K562 (cell line): ENCODE measurements at regions not wholly inside any gene's neighbourhood (a gene's known extent, or its start where the extent isn't known, plus 50 kb on each side); places are given as distances from the start of the nearest gene placed in this dataset.

Source experiments
- ATAC-seq: fragments of 200-7000 bp; cut with Tn5 transposase; 3 replicates; pipeline ENCODE4 v1.9.1; 2020; ENCODE audit warnings: moderate library complexity
- BruUV-seq: library from RNA; stranded (reverse); fragments of 400-500 nt; replicated peaks from 2 replicates; lab custom pipeline; 2021; lab: Mats Ljungman, UMichigan
- CTCF ChIA-PET: fragments of 300-600 bp; formaldehyde crosslinking; extraction: SDS; loops from one replicate; lab custom pipeline; 2021; ENCODE audit warnings: low intra/inter-chr PET ratio; lab: Yijun Ruan, JAX
- POLR2A ChIA-PET: fragments of 300-600, 350-650 bp; sonication (Branson Sonifier 250); formaldehyde crosslinking; extraction: SDS; loops from one replicate; lab custom pipeline; 2021; ENCODE audit warnings: antibody characterized with exemption, inconsistent platforms; lab: Yijun Ruan, JAX
- DNase-seq, 4 experiments: peaks; one replicate each; pipeline versions ENCODE4 v3.0.0 to v3.0.0-alpha.2; 2011 to 2018; ENCODE audit warnings: low spot score in 3 of 4, mixed read lengths in 3 of 4; ENCODE audit errors: extremely low read depth in 1 of 4
- FAIRE-seq: peaks from 2 replicates; lab custom pipeline; 2011; peaks lifted over from hg19 to GRCh38; lab: Jason Lieb, UNC
- H2AFZ ChIP-seq: 2 replicates; pipeline ENCODE4 v1.6.0; 2011; ENCODE audit warnings: low read depth, low read length, control low read depth, inconsistent platforms
- H3K27ac ChIP-seq: fragments of 200-600 bp; 3 replicates; pipeline ENCODE4 v1.8.0; 2011; ENCODE audit warnings: low read depth, mild to moderate bottlenecking, control low read depth, inconsistent platforms, low read length, moderate library complexity, mixed read lengths; ENCODE audit errors: extremely low read depth
- H3K27me3 ChIP-seq, 2 experiments: fragments of 300-600 bp in 1 of 2; 2 replicates in 1 of 2; 3 replicates in 1 of 2; pipeline versions ENCODE4 v1.6.0 to v1.8.0; 2011; ENCODE audit warnings: inconsistent platforms in 2 of 2, low read length in 2 of 2, mild to moderate bottlenecking in 1 of 2, mixed read lengths in 1 of 2, moderate library complexity in 1 of 2; ENCODE audit not compliant: control insufficient read depth in 2 of 2, insufficient read depth in 2 of 2
- H3K36me3 ChIP-seq: fragments of 300-600 bp; 3 replicates; pipeline ENCODE4 v1.8.0; 2011; ENCODE audit warnings: mild to moderate bottlenecking, low read length, inconsistent platforms; ENCODE audit not compliant: control insufficient read depth, insufficient read depth
- H3K4me1 ChIP-seq, 2 experiments: fragments of 200-600 bp in 1 of 2; replicated peaks in 1 of 2; 2 replicates in 1 of 2; 3 replicates in 1 of 2; pipeline versions ENCODE4 v1.5.1 to v1.8.0; 2011; ENCODE audit warnings: inconsistent platforms in 2 of 2, low read length in 2 of 2, mild to moderate bottlenecking in 1 of 2, mixed read lengths in 1 of 2, moderate library complexity in 1 of 2; ENCODE audit not compliant: control insufficient read depth in 2 of 2, insufficient read depth in 2 of 2
- H3K4me2 ChIP-seq: 2 replicates; pipeline ENCODE4 v1.6.1; 2011; ENCODE audit warnings: low read length, control low read depth, inconsistent platforms, mixed read lengths; ENCODE audit not compliant: insufficient read depth
- H3K4me3 ChIP-seq: fragments of 200-600 bp; sonication (generic), shearing (Covaris generic); 2 replicates; pipeline ENCODE4 v1.5.1; 2016; ENCODE audit warnings: control low read depth, inconsistent platforms
- H3K79me2 ChIP-seq: fragments of 200-600 bp; 3 replicates; pipeline ENCODE4 v1.8.0; 2011; ENCODE audit warnings: low read length, inconsistent platforms; ENCODE audit not compliant: control insufficient read depth, insufficient read depth
- H3K9ac ChIP-seq, 2 experiments: 2 replicates each; pipeline versions ENCODE4 v1.6.0 to v1.6.1; 2011; ENCODE audit warnings: low read depth in 2 of 2, low read length in 2 of 2, control low read depth in 1 of 2, inconsistent platforms in 1 of 2, mild to moderate bottlenecking in 1 of 2, mixed read lengths in 1 of 2; ENCODE audit not compliant: insufficient read depth in 1 of 2
- H3K9me1 ChIP-seq: one replicate; pipeline ENCODE4 v1.6.0; 2011; ENCODE audit warnings: inconsistent platforms, mild to moderate bottlenecking, low read length, moderate library complexity; ENCODE audit not compliant: control insufficient read depth, insufficient read depth
- H3K9me3 ChIP-seq: replicated peaks from 2 replicates; pipeline ENCODE4 v1.5.1; 2011; ENCODE audit warnings: low read depth, low read length, inconsistent platforms; ENCODE audit not compliant: control insufficient read depth, insufficient read depth
- H4K20me1 ChIP-seq: replicated peaks from 2 replicates; pipeline ENCODE4 v1.6.1; 2011; ENCODE audit warnings: low read length, inconsistent platforms, mixed read lengths; ENCODE audit not compliant: control insufficient read depth, insufficient read depth
- SP2 ChIP-seq: IDR thresholded peaks from 2 replicates; pipeline ENCODE4 v1.6.1; 2011; ENCODE audit warnings: mild to moderate bottlenecking, low read depth, low read length, moderate library complexity; ENCODE audit not compliant: poor library complexity, severe bottlenecking; ENCODE audit errors: extremely low read depth
- WGBS: fragments of 100-300 bp; shearing (Covaris generic); methylation state at CpG from one replicate; pipeline ENCODE4 v1.1.6; 2016; ENCODE audit warnings: low coverage, mixed read lengths; ENCODE audit not compliant: insufficient coverage; ENCODE audit errors: missing lambda C conversion rate; 5-methylcytosine and 5-hydroxymethylcytosine counted together
- in situ Hi-C: fragments of 300-500 bp; cut with MboI; formaldehyde crosslinking; loops from 4 replicates; pipeline ENCODE4 v1.15.0; 2018; ENCODE audit warnings: inconsistent platforms, mixed read lengths
- intact Hi-C: fragments of 100-400 bp; cut with micrococcal nuclease; formaldehyde crosslinking; loops from 2 replicates; pipeline ENCODE4 v1.14.2; 2022
- TF ChIP-seq, protein P1 (sequence below): fragments of 450-650 bp; IDR thresholded peaks from 2 replicates; pipeline ENCODE4 v1.6.1; 2018; ENCODE audit not compliant: partially characterized antibody

DNA sequence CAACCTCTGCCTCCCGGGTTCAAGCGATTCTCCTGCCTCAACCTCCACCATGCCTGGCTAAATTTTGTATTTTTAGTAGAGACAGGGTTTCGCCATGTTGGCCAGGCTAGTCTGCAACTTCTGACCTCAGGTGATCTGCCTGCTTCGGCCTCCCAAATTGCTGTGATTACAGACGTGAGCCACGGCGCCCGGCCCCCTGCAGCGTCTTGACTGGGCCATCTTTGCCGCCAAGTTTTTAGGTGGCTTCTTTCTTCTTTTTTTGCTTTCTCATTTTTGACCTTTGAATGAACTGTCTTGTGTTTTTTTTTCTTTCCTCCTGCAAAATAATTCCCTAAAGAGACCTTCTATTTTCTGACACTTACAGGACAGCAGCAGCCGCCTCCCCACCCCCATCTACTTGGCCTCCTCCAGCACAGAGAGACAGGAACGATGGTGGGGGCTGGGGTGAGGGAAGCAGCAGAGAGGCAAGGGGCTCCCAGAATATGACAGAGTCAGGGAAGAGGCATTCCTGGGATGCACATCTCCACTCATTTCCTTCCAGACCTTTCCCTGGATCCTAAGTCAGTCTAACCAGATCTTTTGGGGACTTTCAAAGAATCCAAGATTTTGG lies 92.6 kb upstream of the ALX4 start:
- no peaks in the 10 kb centered on the region for H3K36me3 ChIP-seq
- peaks cover 22 to 37% of the 10 kb centered on the region in 2 experiments; a peak in 4 of 5 replicates for H3K27me3 ChIP-seq
- H3K9me1 ChIP-seq: no peaks in the 10 kb centered on the region
- DNase-seq: no peak
- TF ChIP-seq SP2: no peak
- TF ChIP-seq, protein P1, sequence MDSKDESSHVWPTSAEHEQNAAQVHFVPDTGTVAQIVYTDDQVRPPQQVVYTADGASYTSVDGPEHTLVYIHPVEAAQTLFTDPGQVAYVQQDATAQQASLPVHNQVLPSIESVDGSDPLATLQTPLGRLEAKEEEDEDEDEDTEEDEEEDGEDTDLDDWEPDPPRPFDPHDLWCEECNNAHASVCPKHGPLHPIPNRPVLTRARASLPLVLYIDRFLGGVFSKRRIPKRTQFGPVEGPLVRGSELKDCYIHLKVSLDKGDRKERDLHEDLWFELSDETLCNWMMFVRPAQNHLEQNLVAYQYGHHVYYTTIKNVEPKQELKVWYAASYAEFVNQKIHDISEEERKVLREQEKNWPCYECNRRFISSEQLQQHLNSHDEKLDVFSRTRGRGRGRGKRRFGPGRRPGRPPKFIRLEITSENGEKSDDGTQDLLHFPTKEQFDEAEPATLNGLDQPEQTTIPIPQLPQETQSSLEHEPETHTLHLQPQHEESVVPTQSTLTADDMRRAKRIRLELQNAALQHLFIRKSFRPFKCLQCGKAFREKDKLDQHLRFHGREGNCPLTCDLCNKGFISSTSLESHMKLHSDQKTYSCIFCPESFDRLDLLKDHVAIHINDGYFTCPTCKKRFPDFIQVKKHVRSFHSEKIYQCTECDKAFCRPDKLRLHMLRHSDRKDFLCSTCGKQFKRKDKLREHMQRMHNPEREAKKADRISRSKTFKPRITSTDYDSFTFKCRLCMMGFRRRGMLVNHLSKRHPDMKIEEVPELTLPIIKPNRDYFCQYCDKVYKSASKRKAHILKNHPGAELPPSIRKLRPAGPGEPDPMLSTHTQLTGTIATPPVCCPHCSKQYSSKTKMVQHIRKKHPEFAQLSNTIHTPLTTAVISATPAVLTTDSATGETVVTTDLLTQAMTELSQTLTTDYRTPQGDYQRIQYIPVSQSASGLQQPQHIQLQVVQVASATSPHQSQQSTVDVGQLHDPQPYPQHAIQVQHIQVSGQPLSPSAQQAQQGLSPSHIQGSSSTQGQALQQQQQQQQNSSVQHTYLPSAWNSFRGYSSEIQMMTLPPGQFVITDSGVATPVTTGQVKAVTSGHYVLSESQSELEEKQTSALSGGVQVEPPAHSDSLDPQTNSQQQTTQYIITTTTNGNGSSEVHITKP: peak; percentile 38
- ATAC-seq: no peak
- in situ Hi-C loops (no loop called here), intact Hi-C loops (no loop called here)
- ChIA-PET CTCF (no interaction called here), POLR2A (no interaction called here)
- no peak overlapping the region for H3K27ac ChIP-seq
- H4K20me1 ChIP-seq: no peaks in the 10 kb centered on the region
- H3K4me2 ChIP-seq: no peak overlapping the region
- no peak overlapping the region for H3K4me3 ChIP-seq
- BruUV-seq: no TSS peak
- H3K9ac ChIP-seq: no peak overlapping the region; a peak in 1 of 4 replicates
- H3K9me3 ChIP-seq: no peaks in the 10 kb centered on the region
- no peak for FAIRE-seq
- H3K4me1 ChIP-seq: peaks cover 0 to 11% of the 10 kb centered on the region in 2 experiments; a peak in 2 of 5 replicates
- no peak overlapping the region for H2AFZ ChIP-seq
- 7% methylated on average over 10 of the region's 12 CpGs for WGBS
- H3K79me2 ChIP-seq: no peaks in the 10 kb centered on the region
